HCT116 (cell line): ENCODE measurements at regions not wholly inside any gene's neighbourhood (a gene's known extent, or its start where the extent isn't known, plus 50 kb on each side); places are given as distances from the start of the nearest gene placed in this dataset.
A peak's percentile ranks its signal among the peaks of the same experiment; 100 is the strongest.

ENCODE experiments used
- ATAC-seq: fragments of 200-7000 bp; cut with Tn5 transposase; 2 replicates; pipeline ENCODE4 v1.9.1; 2020; ENCODE audit warnings: mild to moderate bottlenecking, moderate library complexity
- BruUV-seq: library from RNA; stranded (reverse); fragments of 400-500 nt; replicated peaks from 2 replicates; lab custom pipeline; 2021; lab: Mats Ljungman, UMichigan
- CTCF ChIA-PET: fragments of 300-600 bp; sonication (Branson Sonifier 250); formaldehyde crosslinking; loops from one replicate; lab custom pipeline; 2021; ENCODE audit warnings: antibody characterized with exemption; lab: Charles Lee
- POLR2A ChIA-PET: fragments of 300-600, 350-600 bp; sonication (Branson Sonifier 250); formaldehyde crosslinking; loops from one replicate; lab custom pipeline; 2021; ENCODE audit warnings: antibody characterized with exemption; lab: Charles Lee
- RAD21 ChIA-PET, 2 experiments: fragments of 300-600 bp; sonication (Branson Sonifier 250); formaldehyde crosslinking; loops; one replicate each; lab custom pipeline; 2023; ENCODE audit warnings: low total read pairs in 2 of 2; ENCODE audit not compliant: uncharacterized antibody in 2 of 2, unreplicated experiment in 2 of 2, low non-redundant PET in 1 of 2; lab: Charles Lee
- DNase-seq: peaks from one replicate; pipeline ENCODE4 v3.0.0-alpha.2; 2010; ENCODE audit warnings: low read depth, low spot score
- H2AFZ ChIP-seq: fragments of 200-600 bp; shearing (Covaris generic), sonication (generic); 2 replicates; pipeline ENCODE4 v1.6.1; 2017; ENCODE audit warnings: low read depth, mixed run types, mixed read lengths, antibody characterized with exemption, low read length; ENCODE audit not compliant: poor library complexity, severe bottlenecking
- H3K27ac ChIP-seq: 2 replicates; pipeline ENCODE4 v1.5.1; 2012; ENCODE audit warnings: low read depth, low read length
- H3K27me3 ChIP-seq: fragments of 200-600 bp; sonication (generic); 2 replicates; pipeline ENCODE4 v1.6.1; 2016; ENCODE audit warnings: mixed run types, low read length, mixed read lengths; ENCODE audit not compliant: insufficient read depth
- H3K36me3 ChIP-seq, 2 experiments: fragments of 200-500 bp in 1 of 2; fragments of 200-600 bp in 1 of 2; sonication (Bioruptor generic) in 1 of 2; sonication (generic) in 1 of 2; 2 replicates each; pipeline versions ENCODE4 v1.5.1 to v1.6.1; 2014 to 2016; ENCODE audit warnings: low read length in 2 of 2, inconsistent platforms in 1 of 2, mixed read lengths in 1 of 2, mixed run types in 1 of 2; ENCODE audit not compliant: insufficient read depth in 2 of 2, control insufficient read depth in 1 of 2
- H3K4me1 ChIP-seq, 2 experiments: fragments of 200-600 bp in 1 of 2; sonication (generic) in 1 of 2; 2 replicates each; pipeline versions ENCODE4 v1.5.1 to v1.6.1; 2012 to 2017; ENCODE audit warnings: low read length in 2 of 2, inconsistent platforms in 1 of 2, mild to moderate bottlenecking in 1 of 2, mixed read lengths in 1 of 2, mixed run types in 1 of 2, moderate library complexity in 1 of 2; ENCODE audit not compliant: insufficient read depth in 2 of 2, control insufficient read depth in 1 of 2
- H3K4me2 ChIP-seq: fragments of 200-600 bp; sonication (generic); 2 replicates; pipeline ENCODE4 v1.6.1; 2017; ENCODE audit warnings: mixed run types, low read length, mixed read lengths
- H3K4me3 ChIP-seq, 2 experiments: fragments of 200-600 bp in 1 of 2; sonication (generic) in 1 of 2; replicated peaks in 1 of 2; 2 replicates each; pipeline ENCODE4 v1.5.1; 2011 to 2016; ENCODE audit warnings: low read length in 2 of 2, control low read depth in 1 of 2, low read depth in 1 of 2, mild to moderate bottlenecking in 1 of 2, mixed read lengths in 1 of 2, mixed run types in 1 of 2
- H3K79me2 ChIP-seq: fragments of 200-600 bp; sonication (generic); 2 replicates; pipeline ENCODE4 v1.6.1; 2017; ENCODE audit warnings: mild to moderate bottlenecking, mixed run types, low read length, moderate library complexity, mixed read lengths; ENCODE audit not compliant: insufficient read depth
- H3K9ac ChIP-seq: fragments of 200-600 bp; sonication (generic); 2 replicates; pipeline ENCODE4 v1.6.1; 2016; ENCODE audit warnings: low read length, mixed read lengths
- H3K9me2 ChIP-seq: fragments of 200-600 bp; sonication (generic), shearing (Covaris generic); 2 replicates; pipeline ENCODE4 v1.6.1; 2017; ENCODE audit warnings: mixed run types, mild to moderate bottlenecking, moderate library complexity; ENCODE audit not compliant: insufficient read depth
- H3K9me3 ChIP-seq, 2 experiments: fragments of 200-500 bp in 1 of 2; fragments of 200-600 bp in 1 of 2; sonication (Bioruptor generic) in 1 of 2; sonication (generic) in 1 of 2; 2 replicates each; pipeline ENCODE4 v1.6.1; 2014 to 2017; ENCODE audit warnings: low read length in 2 of 2, mixed read lengths in 2 of 2, inconsistent platforms in 1 of 2, low read depth in 1 of 2, mild to moderate bottlenecking in 1 of 2, mixed run types in 1 of 2, moderate library complexity in 1 of 2; ENCODE audit not compliant: control insufficient read depth in 1 of 2, insufficient read depth in 1 of 2
- H4K20me1 ChIP-seq: fragments of 200-600 bp; sonication (generic), shearing (Covaris generic); 2 replicates; pipeline ENCODE4 v1.6.1; 2017; ENCODE audit warnings: mixed run types, mild to moderate bottlenecking, moderate library complexity; ENCODE audit not compliant: insufficient read depth
- CBX3 ChIP-seq: IDR thresholded peaks from 2 replicates; pipeline ENCODE4 v1.6.1; 2012; ENCODE audit warnings: low read depth
- CTCF ChIP-seq, 3 experiments: fragments of 200-600 bp in 1 of 3; sonication (generic) in 1 of 3; IDR thresholded peaks in 2 of 3; conservative IDR thresholded peaks in 1 of 3; 2 replicates each; pipeline ENCODE4 v1.5.1; 2012 to 2017; ENCODE audit warnings: low read depth in 2 of 3, low read length in 2 of 3, antibody characterized with exemption in 1 of 3, borderline replicate concordance in 1 of 3, control low read depth in 1 of 3, mild to moderate bottlenecking in 1 of 3, mixed read lengths in 1 of 3, mixed run types in 1 of 3, moderate library complexity in 1 of 3; ENCODE audit not compliant: insufficient read depth in 1 of 3
- EGR1 ChIP-seq: IDR thresholded peaks from 2 replicates; pipeline ENCODE4 v1.6.1; 2012; ENCODE audit warnings: low read depth
- EZH2 ChIP-seq: fragments of 200-600 bp; sonication (generic); IDR thresholded peaks from 2 replicates; pipeline ENCODE4 v1.6.1; 2017; ENCODE audit warnings: antibody characterized with exemption, mixed run types
- EZH2phosphoT487 ChIP-seq: fragments of 200-600 bp; IDR thresholded peaks from 2 replicates; pipeline ENCODE4 v1.6.1; 2018; ENCODE audit warnings: antibody characterized with exemption, borderline replicate concordance
- FOSL1 ChIP-seq: IDR thresholded peaks from 2 replicates; pipeline ENCODE4 v1.6.1; 2012; ENCODE audit warnings: low read depth
- POLR2A ChIP-seq: IDR thresholded peaks from 2 replicates; pipeline ENCODE4 v1.7.0; 2011; ENCODE audit warnings: borderline replicate concordance; ENCODE audit not compliant: insufficient read depth, insufficient read length; ENCODE audit errors: extremely low read depth
- RAD21 ChIP-seq: IDR thresholded peaks from 2 replicates; pipeline ENCODE4 v1.6.1; 2012; ENCODE audit warnings: low read depth, mild to moderate bottlenecking
- REST ChIP-seq: IDR thresholded peaks from 2 replicates; pipeline ENCODE4 v1.6.1; 2012; ENCODE audit warnings: low read depth
- SP1 ChIP-seq: IDR thresholded peaks from 2 replicates; pipeline ENCODE4 v1.6.1; 2012; ENCODE audit warnings: low read depth
- SRF ChIP-seq: IDR thresholded peaks from 2 replicates; pipeline ENCODE4 v1.6.1; 2012; ENCODE audit warnings: low read depth
- TCF7L2 ChIP-seq: IDR thresholded peaks from 2 replicates; pipeline ENCODE4 v1.7.0; 2011; ENCODE audit warnings: borderline replicate concordance, inconsistent platforms; ENCODE audit not compliant: insufficient read depth, insufficient read length; ENCODE audit errors: extremely low read depth
- YY1 ChIP-seq: IDR thresholded peaks from 2 replicates; pipeline ENCODE4 v1.6.1; 2011; ENCODE audit warnings: low read length, low read depth, moderate library complexity, mild to moderate bottlenecking; ENCODE audit not compliant: insufficient replicate concordance; ENCODE audit errors: extremely low read depth
- ZFX ChIP-seq: fragments of 450-650 bp; IDR thresholded peaks from 2 replicates; pipeline ENCODE4 v1.6.1; 2017
- intact Hi-C: fragments of 100-400 bp; cut with micrococcal nuclease; formaldehyde crosslinking; loops from 2 replicates; pipeline ENCODE4 v1.10.0; 2022
- TF ChIP-seq, protein P1 (sequence below): IDR thresholded peaks from 2 replicates; pipeline ENCODE4 v1.6.1; 2012

- H3K79me2 ChIP-seq, result no peaks in the 10 kb centered on the region
- no TSS peak for BruUV-seq
- peak overlapping the region; percentile 52; the same call in 1 of the 2 replicates for H3K27ac ChIP-seq
- H4K20me1 ChIP-seq, result no peaks in the 10 kb centered on the region
- H2AFZ ChIP-seq, result no peak overlapping the region
- H3K4me3 ChIP-seq, result no peak overlapping the region
- H3K36me3 ChIP-seq, result no peaks in the 10 kb centered on the region
- no peaks in the 10 kb centered on the region for H3K9me3 ChIP-seq
- no peak for DNase-seq
- no peaks in the 10 kb centered on the region for H3K9me2 ChIP-seq
- no peaks in the 10 kb centered on the region for H3K27me3 ChIP-seq
- TF ChIP-seq ZFX, result no peak
- no peak for TF ChIP-seq FOSL1
- TF ChIP-seq TCF7L2, result no peak
- intact Hi-C loops, result no loop called here
- H3K4me1 ChIP-seq, result peaks cover 18 to 32% of the 10 kb centered on the region in 2 experiments
- no peak for ATAC-seq
- no peak overlapping the region for H3K4me2 ChIP-seq
- POLR2A ChIA-PET, result no interaction called here
- CTCF ChIA-PET, result no interaction called here
- RAD21 ChIA-PET, result no interaction called here
- H3K9ac ChIP-seq, result no peak overlapping the region
Measured at GRCh38 chrX:40908026-40908425, 172.7 kb upstream of the MED14 start.

- Histone ChIP-seq H3K27me3 (no peaks in the 10 kb centered on the region), H3K4me1 (peaks cover 18 to 32% of the 10 kb centered on the region in 2 experiments), H3K4me2 (peak overlapping the region; percentile 64), H4K20me1 (no peaks in the 10 kb centered on the region), H3K27ac (peak overlapping the region; percentile 52), H3K4me3 (peak overlapping the region in 1 of 2 experiments; percentile 32; a peak in 1 of 4 replicates), H3K36me3 (no peaks in the 10 kb centered on the region), H3K9me2 (no peaks in the 10 kb centered on the region), H3K79me2 (no peaks in the 10 kb centered on the region), H2AFZ (no peak overlapping the region), H3K9ac (peak overlapping the region; percentile 45), H3K9me3 (no peaks in the 10 kb centered on the region)
- RAD21 ChIA-PET, result no interaction called here
- intact Hi-C loops, result no loop called here
- POLR2A ChIA-PET, result no interaction called here
- peak; percentile 16 for DNase-seq
- BruUV-seq, result no TSS peak
- CTCF ChIA-PET, result no interaction called here
- ATAC-seq, result peak; percentile 71
- TF ChIP-seq CTCF (IDR thresholded peaks at IDR 0.05 in 2 of 3, conservative IDR thresholded peaks at IDR 0.05 in 1 of 3; ENCODE audit: borderline replicate concordance in 1 of 3, insufficient read depth in 1 of 3, low read depth in 2 of 3, low read length in 2 of 3), result no peak
- peak; percentile 65; the same call in 1 of the 2 replicates for TF ChIP-seq FOSL1
- no peak for TF ChIP-seq SRF
- no peak for TF ChIP-seq REST
- TF ChIP-seq ZFX, result no peak
- no peak for TF ChIP-seq RAD21
- no peak for TF ChIP-seq EZH2phosphoT487
- TF ChIP-seq SP1, result no peak
- no peak for TF ChIP-seq CBX3
- no peak for TF ChIP-seq YY1
- TF ChIP-seq, protein P1, sequence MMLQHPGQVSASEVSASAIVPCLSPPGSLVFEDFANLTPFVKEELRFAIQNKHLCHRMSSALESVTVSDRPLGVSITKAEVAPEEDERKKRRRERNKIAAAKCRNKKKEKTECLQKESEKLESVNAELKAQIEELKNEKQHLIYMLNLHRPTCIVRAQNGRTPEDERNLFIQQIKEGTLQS, result no peak
- TF ChIP-seq POLR2A, result no peak
- TF ChIP-seq EZH2, result no peak
- no peak for TF ChIP-seq EGR1
Measured at GRCh38 chrX:40908857-40909475, 173.6 kb upstream of the MED14 start.
